HPDE6-E6E7 (cell line): ENCODE measurements at regions not wholly inside any gene's neighbourhood (a gene's known extent, or its start where the extent isn't known, plus 50 kb on each side); places are given as distances from the start of the nearest gene placed in this dataset.

Source experiments
- DNase-seq: peaks from one replicate; pipeline ENCODE4 v3.0.0; 2011; ENCODE audit warnings: missing footprints; ENCODE audit errors: extremely low spot score

DNA sequence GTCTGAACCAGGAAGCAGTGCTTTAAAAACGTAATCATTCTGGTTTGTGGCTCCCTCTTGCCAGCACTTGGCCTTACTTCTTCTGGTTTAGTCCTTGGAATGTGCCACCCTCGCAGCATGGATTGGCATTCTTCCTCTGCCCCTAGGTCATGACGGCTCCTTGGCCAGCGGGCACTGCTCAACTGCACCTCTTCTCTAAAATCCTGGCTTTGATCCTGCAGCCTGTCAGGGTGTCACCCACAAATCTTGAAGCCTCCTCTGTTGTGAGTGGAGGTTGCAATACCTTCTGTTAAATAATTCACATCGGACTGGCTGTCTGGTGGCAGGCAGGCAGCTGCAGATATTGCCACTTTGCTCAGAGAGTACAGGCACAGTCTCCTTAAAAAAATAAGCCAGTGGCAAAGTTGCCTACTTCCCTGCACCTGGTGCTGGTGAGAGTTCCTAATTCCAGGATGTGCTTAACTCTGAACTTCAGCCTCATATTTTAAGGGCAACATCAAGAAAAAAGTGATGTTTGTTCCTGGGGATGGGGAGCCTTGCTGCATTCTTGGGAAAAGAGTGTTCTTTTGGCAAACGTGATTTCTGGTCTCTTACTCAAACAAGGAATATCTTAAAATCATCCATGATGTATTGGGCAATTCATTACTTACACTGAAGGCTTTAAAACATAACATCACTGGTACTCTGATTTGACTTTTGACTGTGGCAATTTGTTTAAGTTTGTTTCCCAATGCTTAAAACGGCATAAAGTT lies 179.8 kb downstream of the FOXA2 start:
- no peak for DNase-seq

DNA sequence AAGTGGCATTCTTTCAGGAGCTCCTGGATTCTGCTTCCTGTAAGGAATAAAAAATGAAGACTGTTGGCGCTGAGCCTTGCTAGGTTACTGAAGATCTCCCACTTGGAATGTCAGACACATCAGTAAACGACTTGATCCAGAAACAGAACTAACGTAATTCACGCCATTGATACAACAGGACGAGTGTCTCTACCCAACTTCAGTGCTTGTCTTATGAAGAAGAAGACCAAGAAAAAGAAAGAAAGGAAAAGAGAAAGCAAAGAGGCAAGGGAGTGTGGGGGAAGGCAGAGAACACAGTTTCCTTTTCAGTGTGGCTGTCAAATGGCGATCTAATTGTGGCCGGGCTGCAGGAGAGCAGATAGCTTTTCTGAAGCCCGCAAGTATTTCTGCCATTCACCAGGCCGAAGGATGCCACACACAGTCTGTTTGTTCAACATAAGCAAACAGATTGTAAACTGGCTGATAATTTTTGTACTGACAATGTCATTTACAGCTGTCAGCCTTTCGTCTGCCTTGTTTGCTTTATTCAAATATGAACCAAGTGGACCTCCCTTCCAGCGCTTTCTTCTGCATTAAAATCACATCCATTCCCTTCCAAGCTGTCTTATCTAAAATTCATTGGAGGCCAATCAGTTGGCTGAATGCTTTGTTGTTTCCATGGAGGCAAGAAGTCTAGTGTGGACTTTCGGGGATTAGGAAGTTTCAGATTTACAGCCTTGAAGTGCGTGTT lies 180.6 kb downstream of the FOXA2 start:
- DNase-seq: no peak

DNA sequence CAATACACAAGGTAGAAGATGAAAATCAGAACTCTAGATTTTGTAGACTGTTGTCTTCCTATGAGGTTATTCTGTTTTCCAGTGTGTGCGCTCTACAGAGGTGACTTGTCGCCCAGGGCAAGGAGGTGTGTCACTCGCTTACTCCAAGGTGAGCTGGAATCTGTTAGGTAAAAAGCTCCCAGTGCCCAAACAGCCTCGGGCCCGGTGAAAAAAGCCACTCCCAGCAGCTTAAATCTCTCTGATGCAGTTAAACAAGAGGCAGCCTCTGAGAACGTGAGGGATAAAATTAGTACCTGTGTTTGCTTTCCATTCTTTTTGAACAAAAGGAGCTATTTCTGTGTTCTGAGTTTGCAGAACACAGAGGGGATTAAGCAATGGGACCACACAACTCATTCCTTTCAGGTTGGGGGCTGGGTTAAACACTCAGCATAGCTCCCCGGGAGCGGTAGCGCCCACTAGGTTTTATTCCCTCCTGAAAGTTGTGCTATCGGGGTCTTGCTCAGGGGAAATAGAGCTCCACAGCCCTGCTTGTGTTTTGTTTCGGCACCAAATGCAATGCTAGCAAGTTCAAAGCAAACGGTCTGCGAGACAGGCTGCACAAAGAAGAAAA lies 181.2 kb downstream of the FOXA2 start:
- no peak for DNase-seq

DNA sequence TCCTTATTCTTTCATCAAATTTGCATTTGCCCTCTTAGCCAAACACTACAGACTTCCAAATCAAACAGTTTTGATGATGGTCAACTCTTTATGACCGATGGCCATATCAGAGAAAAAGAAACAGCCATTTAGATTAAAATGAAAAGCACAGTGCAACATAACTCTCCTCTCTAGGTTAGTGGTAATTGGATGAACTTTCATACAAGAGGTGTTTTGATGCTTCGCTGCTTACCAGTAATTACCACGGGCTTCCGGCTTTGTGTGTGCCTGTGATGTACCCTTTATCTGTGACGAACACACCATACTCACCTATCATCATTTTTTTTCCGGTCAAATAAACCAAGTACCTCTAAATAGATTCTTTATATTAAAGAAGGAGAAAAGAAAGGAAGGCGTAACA lies 181.8 kb downstream of the FOXA2 start:
- DNase-seq: no peak

DNA sequence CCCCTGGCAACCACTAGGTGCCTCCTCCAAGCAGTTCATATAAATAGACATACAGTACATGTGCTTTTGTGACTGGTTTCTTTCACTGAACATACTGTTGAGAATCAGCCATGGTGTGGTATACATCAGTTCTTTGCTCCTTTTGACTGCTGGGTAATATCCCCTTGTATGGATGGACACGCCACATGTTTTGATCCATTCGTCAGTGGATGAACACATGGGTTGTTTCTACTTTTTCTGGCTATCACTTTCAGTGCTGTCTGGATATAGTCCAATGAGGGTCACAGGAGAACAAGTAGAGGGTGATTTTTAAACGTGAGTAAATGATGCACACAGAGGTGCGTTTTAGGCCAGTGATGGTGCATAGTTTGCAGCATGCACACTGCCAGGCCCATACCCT lies 183.9 kb downstream of the FOXA2 start:
- no peak for DNase-seq

DNA sequence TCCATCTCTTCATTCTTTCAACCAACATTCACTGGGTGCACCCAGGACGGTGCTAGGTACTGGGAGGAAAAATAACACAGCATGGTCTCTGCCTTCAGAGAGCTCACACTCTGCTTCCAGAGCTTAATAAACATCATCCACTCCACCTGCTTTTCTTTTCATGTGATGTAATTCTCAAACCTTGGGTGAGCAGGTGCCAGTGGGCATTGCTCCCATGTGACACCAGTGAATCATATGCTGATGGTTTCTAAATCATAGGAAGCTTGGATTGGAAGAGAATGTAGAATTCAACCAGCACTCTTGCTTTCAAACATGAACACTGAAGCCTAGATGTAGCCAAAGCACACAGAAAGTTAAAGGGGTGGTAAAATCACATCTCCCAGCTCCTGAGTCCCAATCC lies 189.8 kb downstream of the FOXA2 start:
- no peak for DNase-seq

DNA sequence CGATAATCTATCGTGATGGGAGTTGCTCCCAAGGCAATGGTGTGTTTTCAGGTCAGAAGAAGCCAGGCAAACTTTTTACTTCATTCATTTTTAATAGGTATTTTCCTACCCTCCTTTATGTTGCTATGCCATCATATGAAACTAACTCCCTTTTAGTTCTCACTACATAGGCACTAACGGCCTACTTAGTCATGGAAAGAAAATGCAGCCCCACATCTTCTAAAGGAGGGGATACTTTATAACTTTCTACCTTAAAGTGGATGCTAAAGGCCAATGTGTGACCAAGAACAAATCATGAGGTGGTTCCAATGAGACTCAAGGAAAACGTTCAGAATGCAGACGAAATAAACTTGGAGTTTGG lies 193.8 kb downstream of the FOXA2 start:
- no peak for DNase-seq

DNA sequence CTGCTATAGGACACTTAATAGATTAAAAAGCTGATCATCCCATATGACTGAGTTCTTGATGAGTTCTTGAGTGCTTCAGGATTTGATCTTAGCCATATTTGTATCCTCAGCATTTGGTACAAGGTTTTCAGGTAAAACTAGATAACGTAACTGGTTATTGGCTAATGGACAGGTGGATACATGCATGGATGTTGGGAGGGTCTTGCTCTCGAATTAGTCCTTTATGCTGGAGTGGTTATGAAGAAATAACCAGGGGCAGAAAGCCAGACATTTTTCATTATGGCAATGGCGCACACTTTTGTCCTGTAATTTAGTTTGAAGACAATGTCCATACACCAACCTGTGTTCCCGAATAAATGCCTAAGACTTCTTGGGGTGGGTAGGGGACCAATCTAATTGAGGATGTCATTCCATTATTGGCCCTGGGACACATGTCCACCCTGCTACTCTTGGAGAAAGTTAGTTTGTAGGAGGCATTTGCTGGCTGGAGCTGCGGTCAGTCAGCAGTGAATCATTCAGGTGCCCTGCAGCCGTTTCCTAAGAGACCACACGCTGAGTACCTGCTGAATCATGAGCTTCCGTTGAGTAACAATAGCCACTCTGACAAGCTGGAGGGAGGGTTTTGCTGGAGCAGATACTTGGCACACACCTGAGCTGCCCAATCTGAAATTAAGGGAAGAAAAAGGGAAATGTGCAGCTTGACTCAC lies 194.4 kb downstream of the FOXA2 start:
- DNase-seq: peak; percentile 98

DNA sequence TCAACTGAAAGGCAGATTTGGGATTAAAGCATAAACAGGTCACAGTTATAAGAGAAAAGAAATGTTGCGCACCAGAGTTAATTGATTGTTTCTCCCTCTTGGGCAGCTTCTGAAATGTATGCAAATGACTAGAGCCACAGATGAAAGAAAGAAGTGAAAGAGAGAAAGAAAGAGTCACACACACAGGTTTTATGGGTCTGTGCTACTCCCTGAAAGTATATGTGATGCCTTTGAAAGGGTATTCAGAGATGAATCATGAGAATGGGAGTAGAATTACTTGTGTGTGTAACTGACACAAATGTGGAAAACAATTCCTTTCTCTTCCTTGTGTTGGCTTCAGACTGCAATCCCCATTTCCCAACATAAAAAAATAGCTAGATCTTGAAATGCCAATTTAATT lies 196.9 kb downstream of the FOXA2 start:
- no peak for DNase-seq

DNA sequence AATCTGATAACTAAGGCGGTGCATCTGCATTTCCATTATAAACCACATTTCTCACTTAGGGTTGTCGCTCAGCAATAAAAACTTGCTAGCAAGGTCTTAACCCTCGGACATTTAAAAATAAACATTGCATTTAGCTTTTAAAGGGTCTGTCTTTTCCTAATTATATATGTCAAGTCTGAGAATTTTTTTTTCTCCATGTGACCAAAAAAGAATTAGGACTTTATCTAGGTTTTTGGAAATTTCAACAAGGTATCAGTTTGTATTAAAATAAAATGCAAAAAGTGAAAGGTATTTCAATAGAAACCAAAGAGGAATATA lies 198.1 kb downstream of the FOXA2 start:
- no peak for DNase-seq

DNA sequence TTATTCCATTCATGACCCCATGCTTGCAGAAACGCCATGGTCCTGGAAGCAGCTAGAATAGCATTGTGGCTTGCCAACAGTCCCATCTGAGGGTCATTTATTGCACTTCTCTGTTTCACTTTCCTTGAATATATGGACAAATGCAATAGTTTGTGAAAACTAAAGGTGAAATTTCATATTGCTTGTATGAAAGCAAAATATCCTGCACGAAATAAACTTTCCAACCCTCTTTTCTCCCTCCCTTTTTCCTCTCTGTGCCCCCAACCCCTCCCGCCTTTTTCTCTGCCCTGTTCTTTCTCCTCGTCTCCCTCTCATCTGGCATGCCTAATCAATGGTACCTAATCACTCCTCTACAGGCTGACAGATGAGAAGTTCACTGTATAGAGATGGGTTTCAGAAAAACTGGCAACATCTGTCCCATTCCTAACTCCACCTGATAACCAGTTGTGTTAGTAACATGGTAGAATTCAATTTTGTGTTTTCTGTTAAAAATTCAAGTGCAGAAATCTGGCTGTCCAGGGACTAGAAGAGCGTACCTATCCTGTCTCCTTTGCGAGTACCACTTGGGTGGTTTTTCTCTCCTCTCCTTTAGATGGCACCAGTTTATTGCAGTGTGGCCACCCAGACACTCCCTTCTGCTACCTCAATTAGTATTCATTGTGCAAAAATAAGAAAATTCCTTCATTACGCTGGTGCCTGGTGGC lies 198.6 kb downstream of the FOXA2 start:
- DNase-seq: no peak

DNA sequence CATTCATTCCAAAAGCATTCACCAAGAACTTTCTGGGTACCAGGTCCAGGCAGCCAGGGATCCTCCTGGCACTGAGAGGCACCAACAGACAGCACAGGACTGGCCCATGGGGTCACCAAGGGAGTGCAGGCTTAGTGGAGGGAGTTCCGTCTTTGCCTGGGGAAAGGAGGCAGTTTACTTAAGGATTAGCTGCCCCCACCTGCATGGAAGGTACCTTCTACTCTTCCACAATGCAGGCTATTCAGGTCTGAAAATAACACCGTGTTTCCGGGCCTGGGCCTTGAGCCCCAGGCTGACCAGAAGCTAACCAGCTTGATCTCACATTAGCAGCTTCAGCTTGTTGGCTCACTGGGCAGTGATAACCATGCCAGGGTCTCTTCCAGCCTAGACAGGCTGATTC lies 199.4 kb downstream of the FOXA2 start:
- no peak for DNase-seq

DNA sequence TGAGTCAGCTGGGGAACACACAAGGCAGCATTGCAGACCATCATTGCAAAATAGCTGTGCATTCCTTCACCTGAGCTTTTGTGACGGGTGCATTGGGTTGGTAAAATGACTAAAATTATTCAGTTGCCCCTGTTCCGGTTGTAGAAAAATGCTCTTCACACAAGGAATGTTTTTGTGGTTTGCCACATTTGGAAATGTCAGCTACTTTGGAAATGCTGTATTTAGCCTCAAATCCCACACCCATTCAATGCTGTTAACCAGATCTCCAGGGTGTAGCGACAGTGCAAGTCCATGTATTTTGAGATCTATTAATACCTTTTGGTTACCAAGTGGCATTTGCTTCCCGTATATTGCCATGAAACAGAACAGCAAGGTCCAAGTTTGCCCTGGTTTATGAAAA lies 201.2 kb downstream of the FOXA2 start:
- no peak for DNase-seq

DNA sequence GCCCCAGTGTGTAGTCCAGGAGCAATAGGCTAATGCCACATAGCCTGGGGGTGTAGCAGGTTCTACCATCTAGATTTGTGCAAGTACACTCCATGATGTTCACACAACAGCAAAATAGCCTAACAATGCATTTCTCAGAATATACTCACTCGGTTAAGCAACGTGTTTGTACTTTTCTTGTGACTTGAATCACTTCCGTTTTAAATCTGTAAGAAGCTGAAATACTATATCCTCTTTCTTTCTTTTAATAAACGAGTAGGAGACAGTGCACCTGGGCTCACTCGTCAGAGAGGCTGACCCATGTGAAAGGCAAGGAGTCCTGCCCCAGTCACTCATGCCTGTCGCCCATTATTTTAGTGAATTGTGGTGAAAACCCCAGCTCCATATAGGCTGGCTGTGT lies 201.6 kb downstream of the FOXA2 start:
- peak; percentile 52 for DNase-seq

DNA sequence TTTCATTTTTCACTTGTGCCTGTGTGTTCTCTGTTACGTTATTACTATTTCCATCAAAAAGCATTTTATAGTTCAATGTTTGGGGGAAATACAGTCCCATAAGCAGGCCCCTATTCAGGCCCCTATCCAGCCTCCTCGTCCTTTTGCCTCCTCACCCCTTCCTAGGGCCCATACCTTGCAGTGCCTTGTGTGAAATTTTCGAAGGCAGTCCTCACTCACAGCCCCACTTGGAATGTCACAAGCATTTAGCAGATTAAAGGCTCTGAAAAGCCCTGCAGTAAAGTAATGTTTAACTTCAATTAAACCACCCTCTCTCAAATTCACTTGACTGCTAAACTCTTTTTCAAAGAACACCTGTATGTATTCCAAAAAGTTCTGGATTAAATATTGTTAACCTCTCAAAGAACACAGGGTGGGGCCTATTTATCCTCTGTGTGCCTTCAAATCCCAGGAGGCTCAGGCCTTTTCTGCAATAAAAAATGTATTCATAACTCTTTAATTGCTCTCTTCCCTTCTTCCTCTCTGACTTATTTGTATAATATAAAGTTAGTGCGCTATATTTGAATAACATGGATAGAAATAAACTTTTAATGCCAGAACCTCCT lies 202.5 kb downstream of the FOXA2 start:
- no peak for DNase-seq

DNA sequence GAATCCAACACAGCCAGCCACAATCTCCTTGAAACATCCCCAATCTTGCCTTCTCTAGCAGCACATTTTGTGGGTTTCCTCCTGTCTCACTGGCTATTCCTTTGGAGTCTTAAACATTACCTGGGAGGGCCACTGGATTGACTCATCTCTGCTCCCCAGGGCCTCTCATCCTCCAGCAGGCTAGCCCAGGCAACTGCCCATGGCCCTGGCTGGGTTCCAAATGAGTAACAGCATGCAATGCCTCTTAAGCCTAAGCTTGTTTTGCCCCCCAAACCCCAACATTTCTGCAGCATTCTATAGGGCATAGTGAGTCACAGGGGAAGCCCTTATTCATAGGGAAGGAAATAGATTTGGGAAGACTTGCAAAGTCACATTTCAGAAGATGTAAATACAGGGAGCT lies 204.9 kb downstream of the FOXA2 start:
- DNase-seq: peak; percentile 92

DNA sequence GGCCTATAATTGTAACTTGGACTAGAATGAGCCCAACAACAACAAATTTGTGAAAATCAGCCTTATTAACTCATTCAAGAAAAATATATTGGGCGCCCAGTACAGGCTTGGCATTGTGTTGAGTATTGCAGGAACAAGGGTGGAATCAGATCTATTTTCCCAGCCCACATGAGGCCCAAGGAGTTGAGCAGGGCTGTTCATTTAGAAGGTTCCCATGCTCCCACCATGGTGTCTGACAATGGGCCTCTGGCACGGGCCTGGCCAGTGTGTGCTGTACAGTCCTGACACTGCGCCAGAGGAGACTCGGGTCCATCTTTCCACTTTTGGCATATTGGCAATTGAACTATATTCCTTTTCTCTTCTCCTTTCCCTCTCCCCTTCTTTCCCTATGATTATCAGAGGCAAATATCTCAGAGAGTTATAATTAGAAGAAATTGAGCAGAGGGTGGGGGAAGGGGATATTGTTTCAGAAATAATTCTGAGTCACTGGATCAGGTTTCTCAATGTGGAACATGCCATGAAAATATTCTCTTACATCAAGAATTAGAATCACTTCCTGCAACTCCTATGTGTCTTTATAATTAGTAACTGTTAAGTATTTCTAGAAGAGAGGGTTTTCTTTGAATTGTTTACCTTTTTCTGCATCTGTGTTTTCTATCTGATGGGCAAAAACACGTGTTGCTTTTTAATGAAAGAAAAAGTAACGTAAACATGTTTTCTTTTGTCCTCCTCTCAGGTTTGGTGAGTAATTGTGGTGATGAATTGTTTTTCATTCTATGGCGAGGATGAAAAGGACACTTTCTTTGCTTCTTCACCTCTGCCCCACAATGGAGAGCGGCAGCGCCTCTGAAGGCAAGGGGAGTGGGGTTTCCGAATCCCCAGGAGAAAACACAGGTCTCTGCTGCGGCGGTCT lies 209.4 kb downstream of the FOXA2 start:
- DNase-seq: no peak

DNA sequence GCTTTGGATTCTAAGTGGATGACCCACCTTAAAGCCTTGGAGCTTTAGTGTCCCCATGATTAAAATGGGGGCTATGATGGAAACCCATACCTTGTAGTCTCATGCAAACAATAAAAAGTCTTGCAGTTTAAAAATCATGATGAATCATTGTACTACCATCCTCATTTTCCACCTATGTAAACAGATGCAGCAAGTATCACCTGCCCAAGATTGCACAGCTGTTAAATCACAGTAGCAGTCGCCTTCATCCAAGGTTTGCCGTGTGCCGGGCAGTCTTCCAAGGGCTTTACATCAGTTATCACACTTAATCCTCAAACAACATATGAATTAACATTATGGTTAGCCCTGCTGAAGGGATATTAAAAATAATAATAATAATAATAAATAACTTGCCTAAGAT lies 210.3 kb downstream of the FOXA2 start:
- DNase-seq: no peak

DNA sequence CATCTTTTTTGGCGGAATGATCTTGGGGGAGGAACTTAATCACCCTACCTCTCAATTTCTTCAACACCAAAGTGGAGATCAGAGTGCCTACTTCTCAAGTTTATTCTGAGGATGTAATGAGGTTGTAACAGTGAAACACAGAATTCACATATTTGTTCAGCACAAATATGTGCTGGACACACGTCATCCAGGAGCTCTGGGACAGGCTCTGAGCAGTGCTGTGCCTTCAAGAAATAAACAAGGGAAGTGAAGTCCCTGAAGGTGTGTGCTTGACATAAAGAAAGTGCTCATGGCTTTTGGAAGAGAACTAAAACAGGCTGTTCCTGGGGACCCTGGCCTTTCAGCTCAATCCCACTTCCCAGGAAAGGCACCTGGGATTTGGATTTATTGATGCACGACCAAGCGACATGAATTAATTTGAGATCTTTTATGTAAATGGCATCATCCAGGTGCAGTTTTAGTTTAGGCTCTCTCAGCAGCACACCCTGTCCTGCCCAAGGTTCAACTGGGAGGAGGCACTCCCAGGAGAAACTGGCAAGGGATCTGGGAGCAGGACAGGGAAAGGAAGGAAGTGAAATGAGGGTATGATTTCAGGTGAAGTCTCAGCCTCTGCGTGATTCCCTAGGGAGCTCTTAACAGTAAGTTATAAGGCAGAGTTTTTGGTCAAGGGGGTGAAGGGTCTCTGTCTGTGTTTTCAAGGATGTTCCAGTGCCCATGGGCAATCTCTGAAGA lies 211.0 kb downstream of the FOXA2 start:
- DNase-seq: no peak

DNA sequence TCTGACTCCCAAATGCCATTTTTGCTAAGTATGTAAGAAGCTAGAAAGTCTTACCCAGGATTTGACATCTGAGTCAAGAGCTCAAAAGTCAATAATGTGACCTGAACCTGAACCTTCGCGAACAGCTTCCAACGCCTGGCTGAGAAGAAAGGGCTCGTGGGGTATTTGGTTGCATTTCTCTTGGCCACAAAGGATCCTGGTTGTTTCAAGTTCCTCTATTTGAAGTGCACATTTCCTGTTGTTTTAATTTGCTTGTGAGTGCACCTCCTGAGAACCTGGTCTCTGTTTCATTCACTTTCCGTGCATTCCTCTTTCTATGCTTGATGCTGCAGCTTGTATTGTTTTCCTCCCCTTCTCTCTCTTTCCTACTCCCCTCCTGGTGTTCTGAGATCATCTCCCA lies 212.5 kb downstream of the FOXA2 start:
- DNase-seq: no peak
